ENCODE measurements at regions not wholly inside any gene's neighbourhood (a gene's known extent, or its start where the extent isn't known, plus 50 kb on each side); places are given as distances from the start of the nearest gene placed in this dataset.

DNA sequence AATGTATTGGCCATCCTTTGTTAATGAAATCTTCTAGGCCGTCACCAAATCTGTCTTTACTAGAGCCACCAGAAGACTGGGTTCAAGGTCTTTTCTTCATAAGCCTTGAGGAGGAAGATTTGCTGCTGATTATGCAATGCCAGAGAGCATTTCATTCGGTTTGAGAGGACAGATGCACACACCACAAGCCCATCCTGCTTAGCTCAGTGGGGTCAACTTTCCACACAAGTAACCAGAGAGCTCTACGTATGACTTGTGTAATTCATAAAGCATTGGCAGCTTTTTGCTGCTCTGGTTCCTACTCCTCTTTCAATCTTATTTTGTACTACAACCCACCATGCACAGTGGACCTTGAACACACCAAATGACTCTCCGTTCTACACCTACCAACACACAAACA lies 106.9 kb downstream of the OSR1 start:
- BruUV-seq (replicated peaks), result no TSS peak
- in situ Hi-C loops (cut with HindIII; ENCODE audit: extremely low pct_ligation_motif_present, low pct_unique_long_range_greater_than_20kb), result no loop called here
- TF ChIP-seq CEBPB (IDR thresholded peaks at IDR 0.05; ENCODE audit: borderline replicate concordance, low read depth, low read length), result peak; percentile 10; the same call in 1 of the 2 replicates
- TF ChIP-seq, protein P1, sequence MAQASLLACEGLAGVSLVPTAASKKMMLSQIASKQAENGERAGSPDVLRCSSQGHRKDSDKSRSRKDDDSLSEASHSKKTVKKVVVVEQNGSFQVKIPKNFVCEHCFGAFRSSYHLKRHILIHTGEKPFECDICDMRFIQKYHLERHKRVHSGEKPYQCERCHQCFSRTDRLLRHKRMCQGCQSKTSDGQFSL (CRISPR knock-in tag; IDR thresholded peaks at IDR 0.05), result no peak
- Histone ChIP-seq H3K4me1 (ENCODE audit: insufficient read depth, low read length) (no peaks in the 10 kb centered on the region), H3K4me3 (replicated peaks in 1 of 3; ENCODE audit: insufficient read depth in 1 of 3, low read depth in 2 of 3, low read length in 3 of 3) (no peak overlapping the region), H3K36me3 (replicated peaks in 1 of 2; ENCODE audit: control insufficient read depth in 1 of 2, insufficient read depth in 2 of 2, low read length in 2 of 2) (no peaks in the 10 kb centered on the region), H2AFZ (ENCODE audit: low read length) (no peak overlapping the region), H3K27me3 (ENCODE audit: control insufficient read depth in 1 of 2, insufficient read depth in 2 of 2, low read length in 2 of 2) (no peaks in the 10 kb centered on the region), H3K4me2 (ENCODE audit: low read depth, low read length) (no peak overlapping the region), H3K79me2 (ENCODE audit: insufficient read depth, low read length) (no peaks in the 10 kb centered on the region), H3K9ac (ENCODE audit: insufficient read depth, low read depth, low read length) (no peak overlapping the region), H3K27ac (ENCODE audit: extremely low read length, insufficient read depth, low read length) (no peak overlapping the region), H3K9me3 (ENCODE audit: low read length) (no peaks in the 10 kb centered on the region), H4K20me1 (ENCODE audit: insufficient read depth, low read length) (no peaks in the 10 kb centered on the region)
- ChIA-PET POLR2A (no interaction called here), CTCF (ENCODE audit: low intra/inter-chr PET ratio, low total read pairs) (no interaction called here)
- no peak for ATAC-seq
- 37% methylated on average over 4 of the region's 4 CpGs for WGBS (ENCODE audit: low lambda C conversion rate)
- no peak for DNase-seq (ENCODE audit: low spot score)
- intact Hi-C loops (cut with micrococcal nuclease; ENCODE audit: unreplicated experiment), result no loop called here
- FAIRE-seq, result no peak

DNA sequence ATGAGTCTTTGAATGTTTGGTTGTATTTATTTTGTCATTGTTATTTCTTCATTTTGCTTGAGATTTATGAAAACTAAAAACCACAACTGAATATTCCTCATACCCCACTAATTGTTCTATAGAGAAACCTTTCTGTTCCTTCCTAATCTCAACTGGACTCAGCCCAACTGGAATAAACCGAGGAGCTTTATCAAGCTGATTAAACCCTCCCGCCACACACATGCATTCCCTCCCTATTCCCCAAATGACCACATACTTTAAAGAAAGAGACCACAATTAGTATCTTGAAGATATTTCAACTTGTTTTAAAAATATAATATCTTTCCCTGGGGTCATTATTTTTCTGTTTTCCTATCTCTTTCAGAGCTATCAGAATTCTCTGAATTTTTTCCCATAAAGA lies 107.5 kb downstream of the OSR1 start:
- no TSS peak for BruUV-seq (replicated peaks)
- intact Hi-C loops (cut with micrococcal nuclease; ENCODE audit: unreplicated experiment), result no loop called here
- in situ Hi-C loops (cut with HindIII; ENCODE audit: extremely low pct_ligation_motif_present, low pct_unique_long_range_greater_than_20kb), result no loop called here
- ChIA-PET POLR2A (no interaction called here), CTCF (ENCODE audit: low intra/inter-chr PET ratio, low total read pairs) (no interaction called here)
- no peak for FAIRE-seq
- H2AFZ ChIP-seq (ENCODE audit: low read length), result no peak overlapping the region
- H3K27me3 ChIP-seq (ENCODE audit: control insufficient read depth in 1 of 2, insufficient read depth in 2 of 2, low read length in 2 of 2), result no peaks in the 10 kb centered on the region
- TF ChIP-seq, protein P2, sequence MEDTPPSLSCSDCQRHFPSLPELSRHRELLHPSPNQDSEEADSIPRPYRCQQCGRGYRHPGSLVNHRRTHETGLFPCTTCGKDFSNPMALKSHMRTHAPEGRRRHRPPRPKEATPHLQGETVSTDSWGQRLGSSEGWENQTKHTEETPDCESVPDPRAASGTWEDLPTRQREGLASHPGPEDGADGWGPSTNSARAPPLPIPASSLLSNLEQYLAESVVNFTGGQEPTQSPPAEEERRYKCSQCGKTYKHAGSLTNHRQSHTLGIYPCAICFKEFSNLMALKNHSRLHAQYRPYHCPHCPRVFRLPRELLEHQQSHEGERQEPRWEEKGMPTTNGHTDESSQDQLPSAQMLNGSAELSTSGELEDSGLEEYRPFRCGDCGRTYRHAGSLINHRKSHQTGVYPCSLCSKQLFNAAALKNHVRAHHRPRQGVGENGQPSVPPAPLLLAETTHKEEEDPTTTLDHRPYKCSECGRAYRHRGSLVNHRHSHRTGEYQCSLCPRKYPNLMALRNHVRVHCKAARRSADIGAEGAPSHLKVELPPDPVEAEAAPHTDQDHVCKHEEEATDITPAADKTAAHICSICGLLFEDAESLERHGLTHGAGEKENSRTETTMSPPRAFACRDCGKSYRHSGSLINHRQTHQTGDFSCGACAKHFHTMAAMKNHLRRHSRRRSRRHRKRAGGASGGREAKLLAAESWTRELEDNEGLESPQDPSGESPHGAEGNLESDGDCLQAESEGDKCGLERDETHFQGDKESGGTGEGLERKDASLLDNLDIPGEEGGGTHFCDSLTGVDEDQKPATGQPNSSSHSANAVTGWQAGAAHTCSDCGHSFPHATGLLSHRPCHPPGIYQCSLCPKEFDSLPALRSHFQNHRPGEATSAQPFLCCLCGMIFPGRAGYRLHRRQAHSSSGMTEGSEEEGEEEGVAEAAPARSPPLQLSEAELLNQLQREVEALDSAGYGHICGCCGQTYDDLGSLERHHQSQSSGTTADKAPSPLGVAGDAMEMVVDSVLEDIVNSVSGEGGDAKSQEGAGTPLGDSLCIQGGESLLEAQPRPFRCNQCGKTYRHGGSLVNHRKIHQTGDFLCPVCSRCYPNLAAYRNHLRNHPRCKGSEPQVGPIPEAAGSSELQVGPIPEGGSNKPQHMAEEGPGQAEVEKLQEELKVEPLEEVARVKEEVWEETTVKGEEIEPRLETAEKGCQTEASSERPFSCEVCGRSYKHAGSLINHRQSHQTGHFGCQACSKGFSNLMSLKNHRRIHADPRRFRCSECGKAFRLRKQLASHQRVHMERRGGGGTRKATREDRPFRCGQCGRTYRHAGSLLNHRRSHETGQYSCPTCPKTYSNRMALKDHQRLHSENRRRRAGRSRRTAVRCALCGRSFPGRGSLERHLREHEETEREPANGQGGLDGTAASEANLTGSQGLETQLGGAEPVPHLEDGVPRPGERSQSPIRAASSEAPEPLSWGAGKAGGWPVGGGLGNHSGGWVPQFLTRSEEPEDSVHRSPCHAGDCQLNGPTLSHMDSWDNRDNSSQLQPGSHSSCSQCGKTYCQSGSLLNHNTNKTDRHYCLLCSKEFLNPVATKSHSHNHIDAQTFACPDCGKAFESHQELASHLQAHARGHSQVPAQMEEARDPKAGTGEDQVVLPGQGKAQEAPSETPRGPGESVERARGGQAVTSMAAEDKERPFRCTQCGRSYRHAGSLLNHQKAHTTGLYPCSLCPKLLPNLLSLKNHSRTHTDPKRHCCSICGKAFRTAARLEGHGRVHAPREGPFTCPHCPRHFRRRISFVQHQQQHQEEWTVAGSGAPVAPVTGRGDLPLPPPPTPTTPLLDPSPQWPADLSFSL (CRISPR knock-in tag; IDR thresholded peaks at IDR 0.05), result no peak
- no peak for TF ChIP-seq ATM (IDR thresholded peaks at IDR 0.05; ENCODE audit: borderline replicate concordance)
- H3K36me3 ChIP-seq (replicated peaks in 1 of 2; ENCODE audit: control insufficient read depth in 1 of 2, insufficient read depth in 2 of 2, low read length in 2 of 2), result no peaks in the 10 kb centered on the region
- H3K9me3 ChIP-seq (ENCODE audit: low read length), result no peaks in the 10 kb centered on the region
- no peaks in the 10 kb centered on the region for H3K79me2 ChIP-seq (ENCODE audit: insufficient read depth, low read length)
- H3K4me2 ChIP-seq (ENCODE audit: low read depth, low read length), result no peak overlapping the region
- ATAC-seq, result no peak
- WGBS (ENCODE audit: low lambda C conversion rate), result 48% methylated on average over 2 of the region's 2 CpGs
- H4K20me1 ChIP-seq (ENCODE audit: insufficient read depth, low read length), result no peaks in the 10 kb centered on the region
- DNase-seq (ENCODE audit: low spot score), result no peak
- H3K9ac ChIP-seq (ENCODE audit: insufficient read depth, low read depth, low read length), result no peak overlapping the region
- H3K4me3 ChIP-seq (replicated peaks in 1 of 3; ENCODE audit: insufficient read depth in 1 of 3, low read depth in 2 of 3, low read length in 3 of 3), result no peak overlapping the region
- H3K4me1 ChIP-seq (ENCODE audit: insufficient read depth, low read length), result no peaks in the 10 kb centered on the region
- no peak overlapping the region for H3K27ac ChIP-seq (ENCODE audit: extremely low read length, insufficient read depth, low read length)
